ENCODE measurements at regions not wholly inside any gene's neighbourhood (a gene's known extent, or its start where the extent isn't known, plus 50 kb on each side); places are given as distances from the start of the nearest gene placed in this dataset.
"Not testable (repeated sequence)": the region's sequence is repeated elsewhere in the genome, so short reads cannot be mapped to it uniquely, and the experiment has no call there.

DNA sequence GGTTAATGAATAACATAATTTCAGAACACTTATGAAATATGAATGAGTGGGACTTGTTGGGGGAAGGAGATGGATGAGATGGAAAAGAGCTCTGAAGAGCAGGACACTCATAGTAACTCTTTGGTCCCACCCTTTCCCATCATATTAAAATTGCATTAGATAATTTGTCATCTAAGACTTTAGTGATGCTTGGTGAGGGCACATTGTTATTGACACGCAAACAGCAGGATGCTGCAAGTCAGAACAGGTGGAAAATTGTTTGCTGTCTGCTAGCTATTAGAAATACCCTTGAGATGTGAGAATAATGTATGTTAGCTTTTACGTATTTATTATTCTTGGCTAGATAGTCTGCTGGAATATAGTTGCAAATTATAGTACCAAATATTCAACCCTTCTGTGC, 75.7 kb downstream of the TANC2 start:
- H3K27ac ChIP-seq = no peak overlapping the region
- TF ChIP-seq, protein P1, sequence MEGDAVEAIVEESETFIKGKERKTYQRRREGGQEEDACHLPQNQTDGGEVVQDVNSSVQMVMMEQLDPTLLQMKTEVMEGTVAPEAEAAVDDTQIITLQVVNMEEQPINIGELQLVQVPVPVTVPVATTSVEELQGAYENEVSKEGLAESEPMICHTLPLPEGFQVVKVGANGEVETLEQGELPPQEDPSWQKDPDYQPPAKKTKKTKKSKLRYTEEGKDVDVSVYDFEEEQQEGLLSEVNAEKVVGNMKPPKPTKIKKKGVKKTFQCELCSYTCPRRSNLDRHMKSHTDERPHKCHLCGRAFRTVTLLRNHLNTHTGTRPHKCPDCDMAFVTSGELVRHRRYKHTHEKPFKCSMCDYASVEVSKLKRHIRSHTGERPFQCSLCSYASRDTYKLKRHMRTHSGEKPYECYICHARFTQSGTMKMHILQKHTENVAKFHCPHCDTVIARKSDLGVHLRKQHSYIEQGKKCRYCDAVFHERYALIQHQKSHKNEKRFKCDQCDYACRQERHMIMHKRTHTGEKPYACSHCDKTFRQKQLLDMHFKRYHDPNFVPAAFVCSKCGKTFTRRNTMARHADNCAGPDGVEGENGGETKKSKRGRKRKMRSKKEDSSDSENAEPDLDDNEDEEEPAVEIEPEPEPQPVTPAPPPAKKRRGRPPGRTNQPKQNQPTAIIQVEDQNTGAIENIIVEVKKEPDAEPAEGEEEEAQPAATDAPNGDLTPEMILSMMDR (conservative IDR thresholded peaks at IDR 0.05) = no peak
- TF ChIP-seq ZFX (IDR thresholded peaks at IDR 0.05) = no peak

DNA sequence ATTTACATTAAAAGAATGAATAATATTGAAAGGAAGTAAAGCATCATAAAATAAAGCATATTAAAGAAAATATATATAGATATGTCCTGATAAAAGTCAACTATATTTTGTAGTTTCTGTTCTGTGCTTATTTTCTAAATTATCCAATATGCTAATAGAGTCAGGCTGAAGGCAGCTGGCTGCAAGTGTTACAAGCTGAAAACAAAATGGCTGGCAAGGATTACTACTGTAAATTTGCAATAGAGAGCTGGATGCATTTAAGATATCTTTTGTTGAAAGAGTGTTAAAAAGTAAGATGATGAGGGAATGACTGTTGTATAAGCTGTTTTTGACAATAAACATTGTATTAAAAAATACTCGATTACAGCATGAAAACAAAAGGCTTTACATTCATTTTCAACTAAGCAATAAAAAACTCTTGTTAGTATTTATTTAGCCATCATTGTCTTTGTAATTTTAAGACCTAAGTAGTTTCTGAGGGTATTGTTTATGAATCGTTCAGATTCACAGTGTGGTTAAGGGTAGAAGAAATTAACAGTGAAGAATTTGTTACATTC, 76.3 kb downstream of the TANC2 start:
- TF ChIP-seq ZFX (IDR thresholded peaks at IDR 0.05) = no peak
- TF ChIP-seq, protein P1 (conservative IDR thresholded peaks at IDR 0.05) = no peak
- H3K27ac ChIP-seq = no peak overlapping the region

DNA sequence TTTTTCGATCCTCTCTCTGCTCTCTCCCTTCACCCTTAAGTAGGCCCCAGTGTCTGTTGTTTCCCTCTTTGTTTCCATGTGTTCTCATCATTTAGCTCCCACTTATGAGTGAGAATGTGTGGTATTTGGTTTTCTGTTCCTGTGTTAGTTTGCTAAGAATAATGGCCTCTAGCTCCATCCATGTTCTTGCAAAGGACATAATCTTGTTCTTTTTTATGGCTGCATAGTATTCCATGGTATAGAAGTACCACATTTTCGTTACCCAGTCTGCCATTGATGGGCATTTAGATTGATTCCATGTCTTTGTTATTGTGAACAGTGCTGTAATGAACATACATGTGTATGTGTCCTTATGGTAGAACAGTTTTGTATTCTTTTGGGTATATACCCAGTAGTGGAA, 91.5 kb downstream of the TANC2 start:
- not testable (repeated sequence) for H3K27ac ChIP-seq

DNA sequence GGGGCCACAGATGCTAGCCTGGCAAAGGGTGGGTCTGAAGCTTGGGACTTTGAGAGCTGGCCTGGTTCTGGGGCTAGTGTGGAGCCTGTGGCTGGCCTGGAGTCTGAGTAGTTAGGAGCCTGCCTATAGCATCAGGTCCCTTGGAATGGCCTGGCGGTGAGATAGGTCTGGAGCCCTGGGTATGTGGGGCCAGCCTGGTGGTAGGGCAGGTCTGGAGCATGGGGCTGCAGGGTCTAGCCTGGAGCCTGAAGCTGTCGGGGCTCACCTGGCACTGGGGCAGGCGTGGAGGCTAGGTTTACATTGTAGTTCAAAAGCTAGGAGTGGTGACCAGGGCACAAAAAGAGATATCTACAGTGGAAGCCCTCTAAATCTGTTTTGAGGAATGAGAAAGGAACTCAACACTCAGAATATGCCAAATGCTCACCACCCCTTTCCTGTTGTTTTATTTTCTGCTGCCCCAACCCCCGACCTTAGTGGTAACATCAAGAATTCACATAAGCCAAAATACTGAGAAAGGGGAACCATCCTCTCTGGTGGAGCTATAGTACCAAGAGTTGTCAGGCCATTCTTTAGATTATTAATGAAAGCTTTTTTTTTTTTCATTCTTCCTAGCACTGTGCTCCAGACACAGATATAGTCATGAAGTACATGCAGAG, 100.3 kb downstream of the TANC2 start:
- H3K27ac ChIP-seq = no peak overlapping the region
- TF ChIP-seq ZFX (IDR thresholded peaks at IDR 0.05) = no peak
- TF ChIP-seq, protein P1 (conservative IDR thresholded peaks at IDR 0.05) = no peak

DNA sequence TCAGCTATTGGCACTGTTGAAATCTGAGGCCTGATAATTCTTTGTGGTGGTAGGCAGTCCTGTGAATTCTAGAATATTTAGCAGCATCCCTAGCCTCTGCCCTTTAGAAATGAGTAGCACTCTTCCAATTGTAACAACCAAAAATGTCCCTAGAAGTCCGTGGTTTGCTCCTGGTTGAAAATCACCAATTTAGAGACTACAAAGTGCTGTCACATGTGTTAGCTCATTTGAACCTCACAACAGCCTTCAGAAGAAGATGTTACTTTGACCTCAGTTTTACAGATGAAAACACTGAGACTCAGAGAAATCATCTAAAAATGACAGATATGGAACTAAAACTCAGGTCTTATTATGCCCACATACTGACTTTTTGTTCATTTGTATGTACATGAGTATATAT, 103.2 kb downstream of the TANC2 start:
- no peak overlapping the region for H3K27ac ChIP-seq
- no peak for TF ChIP-seq ZFX (IDR thresholded peaks at IDR 0.05)
- TF ChIP-seq, protein P1 (conservative IDR thresholded peaks at IDR 0.05) = no peak

DNA sequence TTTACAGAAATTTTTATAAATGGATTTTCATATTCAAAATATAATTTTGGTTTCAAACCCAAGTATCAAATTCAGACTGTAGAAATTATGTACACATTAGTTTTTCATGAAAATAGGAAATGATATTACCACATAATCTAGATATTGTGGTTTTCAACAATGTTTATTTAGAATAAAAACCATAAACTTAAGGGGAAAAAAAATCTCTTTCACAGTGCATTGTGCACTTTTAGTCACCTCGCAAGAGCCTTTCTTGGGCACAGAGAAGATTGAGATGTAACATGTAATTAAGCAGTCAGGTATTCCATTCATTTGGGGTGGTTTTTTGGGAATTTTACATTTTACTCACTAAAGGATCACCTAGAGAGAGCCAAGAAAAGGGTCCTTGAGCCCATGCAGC, 104.0 kb downstream of the TANC2 start:
- H3K27ac ChIP-seq = no peak overlapping the region
- no peak for TF ChIP-seq ZFX (IDR thresholded peaks at IDR 0.05)
- TF ChIP-seq, protein P1 (conservative IDR thresholded peaks at IDR 0.05) = no peak

DNA sequence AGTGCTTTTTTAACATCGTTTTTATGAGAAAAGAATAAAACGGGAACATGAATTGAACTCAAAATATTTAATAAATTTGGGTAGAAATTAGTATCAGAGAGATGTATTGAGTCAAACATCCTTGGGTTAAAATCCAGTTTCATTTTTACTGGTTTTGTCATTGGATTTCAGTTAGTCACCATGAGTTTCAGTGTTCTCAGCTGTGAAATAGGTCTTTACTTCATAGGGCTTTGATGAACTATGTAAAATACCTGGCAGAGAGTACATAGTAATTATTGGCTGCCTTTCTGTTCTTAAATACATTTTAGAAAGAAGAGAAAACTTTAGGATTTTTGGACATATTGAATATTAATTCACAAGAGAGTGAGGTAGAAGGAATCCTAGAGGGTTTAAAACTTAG, 105.8 kb downstream of the TANC2 start:
- TF ChIP-seq, protein P1 (conservative IDR thresholded peaks at IDR 0.05) = no peak
- no peak for TF ChIP-seq ZFX (IDR thresholded peaks at IDR 0.05)
- H3K27ac ChIP-seq = no peak overlapping the region

DNA sequence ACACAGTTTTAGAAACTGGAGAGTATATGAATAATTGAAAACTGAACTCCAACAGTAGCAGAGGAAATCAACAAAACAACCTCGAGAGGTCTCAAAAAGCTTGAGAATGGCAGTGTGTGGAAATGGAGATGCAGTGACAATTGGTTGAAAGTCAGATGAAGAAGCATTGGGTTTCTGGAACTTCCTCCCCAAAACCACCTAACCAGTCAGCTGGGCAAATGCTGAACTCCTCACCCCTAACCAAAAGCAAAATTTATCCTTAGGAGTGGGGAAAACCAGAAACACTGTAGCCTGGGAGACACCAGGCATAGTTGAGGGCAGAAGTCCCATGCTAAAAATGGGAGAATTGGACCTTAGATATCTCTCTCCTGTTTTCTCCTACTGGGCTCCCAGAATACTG, 109.9 kb downstream of the TANC2 start:
- no peak overlapping the region for H3K27ac ChIP-seq
- no peak for TF ChIP-seq ZFX (IDR thresholded peaks at IDR 0.05)
- TF ChIP-seq, protein P1 (conservative IDR thresholded peaks at IDR 0.05) = no peak

Measured in C4-2B (cell line).